ENCODE measurements at regions not wholly inside any gene's neighbourhood (a gene's known extent, or its start where the extent isn't known, plus 50 kb on each side); places are given as distances from the start of the nearest gene placed in this dataset.

- no peak for DNase-seq
- TF ChIP-seq CTCF (IDR thresholded peaks at IDR 0.05): no peak
- TF ChIP-seq POLR2A (IDR thresholded peaks at IDR 0.05): no peak
- Histone ChIP-seq H3K4me3 (no peak overlapping the region), H3K36me3 (replicated peaks in 1 of 2) (no peaks in the 10 kb centered on the region), H3K9me3 (replicated peaks in 1 of 3) (no peaks in the 10 kb centered on the region), H3K27ac (no peak overlapping the region), H3K27me3 (no peaks in the 10 kb centered on the region), H3K4me1 (replicated peaks in 1 of 2) (no peaks in the 10 kb centered on the region)
- intact Hi-C loops (cut with DNase I): no loop called here
- WGBS, 4 donors: 41 to 49% (median 45%) methylated on average over 2 of the region's 2 CpGs
Measured at GRCh38 chr2:146244131-146244530, 1600.7 kb upstream of the ACVR2A start.

- no peaks in the 10 kb centered on the region for H3K9me3 ChIP-seq (replicated peaks in 1 of 3)
- no peak for DNase-seq
- no peaks in the 10 kb centered on the region for H3K36me3 ChIP-seq (replicated peaks in 1 of 2)
- no peak overlapping the region for H3K27ac ChIP-seq
- TF ChIP-seq POLR2A (IDR thresholded peaks at IDR 0.05) (no peak), CTCF (IDR thresholded peaks at IDR 0.05) (no peak)
- H3K4me3 ChIP-seq: no peak overlapping the region
- 48 to 84% (median 60%) methylated on average over 1 of the region's 1 CpG for WGBS, 4 donors
- intact Hi-C loops (cut with DNase I): no loop called here
- H3K4me1 ChIP-seq (replicated peaks in 1 of 2): no peaks in the 10 kb centered on the region
- H3K27me3 ChIP-seq: no peaks in the 10 kb centered on the region
Measured at GRCh38 chr2:146241023-146241422, 1603.8 kb upstream of the ACVR2A start.

GRCh38 chr2:146240391-146240790 lies 1604.4 kb upstream of the ACVR2A start:
- H3K9me3 ChIP-seq (replicated peaks in 1 of 3): no peaks in the 10 kb centered on the region
- intact Hi-C loops (cut with DNase I): no loop called here
- 66 to 84% (median 79%) methylated on average over 2 of the region's 2 CpGs for WGBS, 4 donors
- no peaks in the 10 kb centered on the region for H3K36me3 ChIP-seq (replicated peaks in 1 of 2)
- no peak for DNase-seq
- H3K27me3 ChIP-seq: no peaks in the 10 kb centered on the region
- TF ChIP-seq POLR2A (IDR thresholded peaks at IDR 0.05) (no peak), CTCF (IDR thresholded peaks at IDR 0.05) (no peak)
- H3K4me1 ChIP-seq (replicated peaks in 1 of 2): no peaks in the 10 kb centered on the region
- no peak overlapping the region for H3K4me3 ChIP-seq
- H3K27ac ChIP-seq: no peak overlapping the region

GRCh38 chr2:146239392-146240135 lies 1605.3 kb upstream of the ACVR2A start:
- Histone ChIP-seq H3K4me3 (no peak overlapping the region), H3K27ac (no peak overlapping the region), H3K27me3 (no peaks in the 10 kb centered on the region), H3K4me1 (replicated peaks in 1 of 2) (no peaks in the 10 kb centered on the region), H3K9me3 (replicated peaks in 1 of 3) (no peaks in the 10 kb centered on the region), H3K36me3 (replicated peaks in 1 of 2) (no peaks in the 10 kb centered on the region)
- DNase-seq: no peak
- no peak for TF ChIP-seq CTCF (IDR thresholded peaks at IDR 0.05)
- no peak for TF ChIP-seq POLR2A (IDR thresholded peaks at IDR 0.05)
- 47 to 56% (median 49%) methylated on average over 2 of the region's 2 CpGs for WGBS, 4 donors
- intact Hi-C loops (cut with DNase I): no loop called here
